SHP77 (cell line): ENCODE measurements at regions not wholly inside any gene's neighbourhood (a gene's known extent, or its start where the extent isn't known, plus 50 kb on each side); places are given as distances from the start of the nearest gene placed in this dataset.

Source experiments
- DNase-seq, 2 experiments: peaks; one replicate each; lab custom pipeline; 2025; lab: John Stamatoyannopoulos, UW

DNA sequence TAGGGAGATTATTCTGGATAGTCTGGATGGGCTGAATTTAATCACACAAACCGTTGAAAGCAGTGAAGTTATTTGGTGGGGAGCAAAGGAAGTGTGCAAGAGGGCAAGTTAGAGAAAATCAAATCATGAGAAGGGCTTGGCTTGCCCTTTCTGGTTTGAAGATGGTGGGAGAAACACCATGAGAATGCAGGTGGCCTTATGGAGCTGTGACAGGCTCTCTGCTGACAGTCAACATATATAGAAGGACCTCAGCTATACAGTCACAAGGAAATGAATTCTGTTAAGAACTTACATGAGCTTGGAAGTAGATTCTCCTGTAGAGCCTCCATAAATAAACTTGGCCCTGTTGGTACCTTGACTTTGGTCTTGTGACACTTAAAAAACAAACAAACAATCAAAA, 72.3 kb downstream of the GMNC start:
- no peak for DNase-seq

DNA sequence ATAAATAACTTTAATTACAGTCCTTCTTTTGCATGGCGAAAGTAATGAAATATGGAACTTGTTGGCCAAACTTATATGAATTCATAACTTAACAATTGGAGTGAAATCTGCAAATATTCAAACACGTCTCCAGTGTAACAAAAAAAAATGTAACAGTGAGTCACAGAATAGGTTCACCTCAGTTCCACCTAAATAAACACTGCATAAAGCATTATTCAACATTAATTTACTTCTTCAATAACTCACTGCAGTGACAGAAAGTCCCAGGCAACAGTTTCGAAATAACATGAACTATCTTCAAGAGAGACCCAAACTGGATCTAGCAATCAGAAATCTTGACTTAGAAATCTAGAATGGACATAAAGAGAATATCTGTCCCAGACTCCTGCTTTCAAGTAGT, 75.6 kb downstream of the GMNC start:
- no peak for DNase-seq

DNA sequence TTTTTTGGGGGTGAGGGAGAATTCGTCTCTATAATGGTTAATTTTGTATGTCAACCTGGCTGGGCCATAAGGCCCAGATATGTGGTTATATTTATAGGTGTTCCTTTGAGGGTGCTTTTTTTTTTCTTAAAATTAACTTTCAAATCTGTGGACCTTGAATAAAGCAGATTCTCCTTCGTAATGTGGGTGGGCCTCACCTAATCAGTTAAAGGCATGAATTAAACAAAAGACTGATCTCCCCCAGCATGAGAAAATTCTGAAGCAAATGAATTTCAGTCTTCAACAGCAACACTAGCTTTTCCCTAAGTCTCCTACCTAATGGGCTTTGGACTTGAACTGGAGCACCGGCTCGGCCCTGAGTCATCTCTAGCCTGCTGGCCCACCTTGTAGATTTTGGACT, 77.4 kb downstream of the GMNC start:
- no peak for DNase-seq

DNA sequence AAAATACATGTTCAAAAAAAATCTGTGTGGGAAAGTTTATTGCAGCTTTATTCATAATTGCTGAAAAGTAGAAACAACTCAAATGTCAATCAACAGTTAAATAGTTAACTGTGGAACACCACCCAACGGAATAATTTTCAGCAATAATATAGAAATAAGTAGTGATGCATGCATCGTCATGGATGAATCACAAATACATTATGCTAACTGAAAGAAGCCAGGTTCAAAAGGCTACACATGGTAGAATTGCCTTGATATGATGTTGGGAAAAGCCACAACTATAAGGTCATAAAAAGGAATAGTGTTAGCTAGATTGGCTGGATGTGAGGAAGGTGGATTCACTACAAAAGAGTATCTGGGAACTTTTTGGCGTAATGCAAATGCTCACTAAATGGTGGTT, 82.0 kb downstream of the GMNC start:
- no peak for DNase-seq

DNA sequence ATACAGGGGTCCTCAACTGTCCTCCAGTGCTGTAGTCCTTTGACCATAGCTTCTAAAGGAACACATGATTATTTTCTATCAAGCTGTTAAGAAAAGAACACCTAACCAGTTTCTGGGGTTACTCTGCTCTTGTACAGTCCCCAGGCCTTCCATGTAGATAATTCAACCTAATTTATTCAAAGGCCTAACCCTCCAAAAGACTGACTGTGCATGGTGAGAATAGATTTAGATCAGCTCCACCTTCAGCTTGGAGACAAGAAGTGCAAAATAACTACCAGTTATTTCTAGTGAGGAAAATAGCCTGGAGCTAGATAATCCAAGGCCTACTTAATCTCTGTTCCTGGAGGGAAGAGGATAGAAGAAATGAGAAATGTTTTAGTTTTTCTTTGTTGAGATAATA, 87.9 kb downstream of the GMNC start:
- no peak for DNase-seq

DNA sequence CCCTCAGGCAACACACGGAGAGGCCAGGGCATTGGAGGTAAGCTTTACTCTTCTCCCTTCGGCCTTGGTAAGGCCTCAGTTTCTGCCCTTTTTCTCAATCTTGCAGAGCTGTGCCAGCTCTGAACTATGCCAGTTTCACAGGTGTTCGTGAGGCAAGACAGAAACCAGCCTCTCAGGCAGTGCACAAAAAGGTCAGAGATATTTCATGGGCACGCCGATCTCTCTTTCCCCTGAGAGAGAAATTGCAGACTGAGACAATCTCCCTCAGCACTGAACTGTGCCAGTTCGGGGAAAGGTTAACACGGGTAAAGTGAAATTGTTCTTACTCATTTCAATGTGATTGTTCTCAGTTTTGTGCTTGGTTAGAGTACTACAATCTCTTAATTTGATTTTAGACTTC, 88.5 kb downstream of the GMNC start:
- no peak for DNase-seq

DNA sequence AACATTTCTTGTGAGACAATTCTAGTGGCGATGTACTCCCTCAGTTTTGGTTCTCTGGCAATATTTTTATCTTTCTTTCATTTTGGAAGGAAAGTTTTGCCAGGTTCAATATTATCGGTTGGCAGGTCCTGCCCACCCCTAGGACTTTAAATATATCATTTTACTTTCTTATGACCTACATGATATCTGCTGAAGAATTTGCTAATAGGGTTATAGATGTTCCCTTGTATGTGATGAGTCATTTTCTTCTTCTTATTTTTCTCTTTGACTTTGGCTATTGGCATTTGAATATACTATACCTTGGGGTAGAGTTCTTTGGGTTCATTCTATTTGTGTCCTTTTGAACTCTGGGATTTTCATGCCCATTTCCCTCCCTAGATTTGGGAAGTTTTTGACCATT, 89.7 kb downstream of the GMNC start:
- DNase-seq: no peak

DNA sequence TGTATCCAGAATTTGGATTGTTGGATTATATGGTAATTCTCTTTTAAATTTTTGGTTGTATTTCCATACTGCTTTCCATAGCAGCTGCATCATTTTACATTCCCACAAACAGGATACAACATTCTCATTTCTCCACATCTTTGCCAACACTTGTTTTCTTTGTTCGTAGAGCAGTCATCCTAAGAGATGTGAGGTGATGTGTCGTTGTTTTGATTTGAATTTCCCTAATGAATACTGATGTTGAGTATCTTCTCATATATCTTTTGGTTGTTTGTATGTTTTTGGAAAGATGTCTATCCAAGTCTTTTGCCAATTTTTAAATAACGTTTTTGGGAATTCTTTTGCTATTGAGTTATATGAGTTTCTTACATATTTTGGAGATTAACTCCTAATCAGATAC, 93.6 kb downstream of the GMNC start:
- DNase-seq: no peak

DNA sequence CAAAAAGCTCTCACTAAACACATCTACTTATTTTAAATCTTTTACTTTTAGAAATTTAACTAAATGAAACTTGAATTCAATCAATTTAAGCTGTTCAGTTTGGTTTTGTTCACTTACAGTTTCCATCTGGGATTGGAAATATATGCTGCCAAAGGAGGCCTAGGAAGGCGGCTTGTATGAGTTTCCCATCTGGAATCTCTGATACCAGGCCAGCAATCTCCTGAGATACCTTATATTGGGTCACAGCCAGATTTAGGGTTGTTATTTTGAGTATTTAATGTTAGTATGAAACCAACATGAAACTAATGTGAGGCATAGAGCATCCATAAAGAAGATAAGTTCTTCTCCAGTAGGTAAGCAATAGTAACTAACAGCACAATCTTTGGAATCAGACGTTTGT, 94.6 kb downstream of the GMNC start:
- DNase-seq: no peak

DNA sequence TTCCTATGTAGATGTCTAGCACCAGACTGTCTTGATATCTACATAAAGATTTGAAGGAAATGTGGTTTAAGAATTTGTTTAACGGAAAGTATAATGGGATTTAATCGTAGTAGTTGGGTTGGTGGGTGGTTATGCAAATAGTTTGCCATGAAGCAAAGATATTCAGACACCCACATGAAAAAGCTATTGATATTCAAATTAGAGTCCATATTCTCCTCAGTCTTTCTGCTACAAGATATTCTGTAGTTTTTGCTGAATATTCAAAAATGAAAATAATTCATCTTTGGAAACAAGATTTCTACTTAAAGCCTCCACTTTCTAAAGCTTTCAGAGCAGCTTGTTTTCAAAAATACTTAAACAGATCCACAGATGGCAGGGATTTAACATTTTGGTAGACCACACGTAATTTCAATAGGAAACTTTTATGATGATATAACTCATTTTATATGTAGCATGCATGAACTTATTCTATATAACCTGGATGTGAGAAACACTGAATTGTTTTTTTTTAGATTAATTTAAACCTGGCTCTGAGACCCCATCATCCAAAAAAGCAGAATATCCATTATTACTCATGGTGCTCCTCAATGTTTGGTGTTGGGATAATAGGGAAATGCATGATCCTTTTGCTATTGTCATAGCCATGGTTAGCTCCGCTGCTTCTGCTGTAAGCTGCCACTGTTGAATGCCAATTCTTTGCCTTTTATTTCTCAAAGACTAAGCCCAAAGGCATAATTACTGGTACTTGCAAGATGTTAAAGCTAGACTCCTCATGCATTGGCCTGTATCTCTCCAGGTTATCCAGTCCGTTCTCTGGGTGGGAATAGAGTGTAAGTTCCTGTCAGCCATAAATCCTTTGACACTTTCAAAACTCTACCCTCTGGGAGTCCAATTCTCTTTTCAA, 98.0 kb downstream of the GMNC start:
- no peak for DNase-seq

DNA sequence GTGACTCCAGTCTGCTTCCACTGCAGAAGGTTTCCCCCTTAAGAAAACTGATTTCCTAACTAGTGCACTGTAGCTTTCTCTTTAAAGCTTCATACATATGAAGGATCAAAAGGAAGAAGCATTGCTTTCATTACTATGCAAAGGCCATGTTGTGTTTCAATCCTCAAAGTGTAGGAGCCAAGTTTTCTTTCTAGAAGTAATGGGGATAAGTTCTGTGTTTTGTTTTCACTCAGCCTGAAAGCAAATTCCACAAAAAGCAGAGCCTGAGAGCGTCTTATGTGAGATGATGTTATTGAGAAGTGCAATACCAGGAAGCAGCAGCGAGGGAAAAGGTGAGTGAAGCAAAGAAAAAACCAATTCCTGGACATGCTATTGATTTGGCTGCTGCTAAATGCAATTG, 99.7 kb downstream of the GMNC start:
- DNase-seq: no peak

DNA sequence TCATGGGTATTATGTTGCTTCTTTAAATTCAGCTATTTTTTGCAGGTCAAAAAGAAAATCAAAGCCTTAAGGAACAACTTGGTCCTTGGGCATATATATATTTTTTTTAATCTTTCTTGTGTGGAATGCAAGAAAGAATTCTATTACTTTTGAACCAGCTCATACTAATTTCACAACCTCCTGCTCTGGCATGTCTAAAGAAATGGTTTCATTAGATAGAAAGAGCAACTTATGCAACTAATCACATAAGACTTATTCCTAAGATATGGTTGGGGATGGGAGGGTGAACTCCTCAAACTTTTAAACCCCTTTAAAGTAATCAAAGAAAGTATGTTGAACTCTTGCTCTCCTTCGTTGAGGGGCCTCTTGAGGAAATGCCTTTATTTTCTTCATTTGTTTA, 114.9 kb downstream of the GMNC start:
- DNase-seq: no peak

DNA sequence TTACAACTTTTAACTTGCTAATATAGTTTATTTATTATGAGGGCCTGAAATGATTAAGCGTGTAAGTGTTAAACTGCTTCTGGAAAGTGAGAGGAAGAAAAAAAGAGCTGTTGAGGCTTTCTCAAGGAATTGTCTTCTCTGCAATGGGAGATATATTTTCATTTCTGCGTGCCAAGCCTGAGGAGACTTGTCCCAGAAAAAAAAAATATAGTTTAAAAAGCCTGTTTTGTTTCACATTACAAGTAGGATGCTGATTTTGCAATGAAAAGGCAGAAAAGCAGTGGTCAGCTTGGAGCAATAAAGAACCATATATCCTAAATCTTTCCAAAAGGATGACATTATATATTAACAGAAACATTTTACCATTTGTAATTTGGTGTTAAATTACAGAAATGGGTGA, 115.5 kb downstream of the GMNC start:
- DNase-seq: no peak

DNA sequence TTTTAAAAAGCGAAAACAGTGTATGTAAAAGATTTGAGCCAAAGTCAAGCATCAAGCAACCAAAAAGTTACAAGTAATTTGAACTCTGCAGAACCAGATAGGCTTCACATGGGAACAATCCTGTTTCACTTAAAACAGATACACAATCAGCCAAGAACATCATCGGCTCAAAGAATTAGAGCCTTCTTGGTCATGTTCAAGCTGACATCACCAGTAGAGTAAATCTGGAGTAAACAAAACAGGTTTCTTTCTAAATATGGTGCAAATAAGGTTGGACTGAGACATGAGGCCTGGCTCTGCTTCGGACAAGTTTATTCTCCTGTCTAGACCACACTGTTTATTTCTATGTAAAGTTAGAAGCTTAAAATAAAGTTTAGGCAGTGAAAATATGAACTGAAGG, 116.0 kb downstream of the GMNC start:
- DNase-seq: no peak

DNA sequence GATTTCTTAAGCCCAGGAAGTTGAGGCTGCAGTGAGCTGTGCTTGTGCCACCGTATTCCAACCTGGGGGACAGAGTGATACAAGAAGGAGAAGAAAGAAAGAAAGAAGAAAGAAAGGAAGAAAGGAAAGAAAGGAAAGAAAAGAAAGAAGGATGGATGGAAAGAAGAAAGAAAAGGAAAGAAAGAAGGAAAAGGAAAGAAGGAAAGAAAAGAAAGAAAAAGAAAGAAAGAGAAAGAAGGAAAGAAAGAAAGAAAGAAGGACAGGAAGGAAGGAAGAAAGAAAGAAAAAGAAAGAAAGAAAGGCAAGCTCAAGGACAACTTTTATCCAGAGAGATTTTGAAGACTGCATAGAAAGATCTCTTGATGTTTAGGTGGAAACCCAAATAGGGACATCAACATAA, 120.7 kb downstream of the GMNC start:
- no peak for DNase-seq

DNA sequence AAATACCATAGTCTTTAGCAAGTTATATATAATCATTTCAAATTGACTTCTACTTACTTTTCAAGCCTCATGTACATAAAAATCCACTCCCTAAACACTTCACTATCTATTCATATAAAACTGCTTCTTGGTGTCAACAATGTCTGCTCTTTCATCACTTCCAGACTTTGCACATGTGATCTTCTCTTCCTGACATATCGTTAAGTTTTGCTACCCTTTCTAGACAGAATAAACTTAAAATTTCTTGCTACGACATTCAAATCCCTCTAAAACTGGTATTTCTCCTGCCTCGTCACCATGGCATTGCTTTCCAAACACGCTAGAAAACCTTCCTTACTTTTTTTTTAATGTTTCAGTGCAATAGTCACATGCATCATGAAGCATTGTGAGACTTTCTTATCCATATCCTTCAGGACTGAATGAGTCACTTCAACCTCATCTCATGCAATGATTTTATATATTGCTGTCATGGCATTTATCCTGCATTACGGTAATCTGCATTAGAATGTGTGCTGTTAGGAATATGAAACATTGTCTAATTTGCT, 122.8 kb downstream of the GMNC start:
- DNase-seq: no peak

DNA sequence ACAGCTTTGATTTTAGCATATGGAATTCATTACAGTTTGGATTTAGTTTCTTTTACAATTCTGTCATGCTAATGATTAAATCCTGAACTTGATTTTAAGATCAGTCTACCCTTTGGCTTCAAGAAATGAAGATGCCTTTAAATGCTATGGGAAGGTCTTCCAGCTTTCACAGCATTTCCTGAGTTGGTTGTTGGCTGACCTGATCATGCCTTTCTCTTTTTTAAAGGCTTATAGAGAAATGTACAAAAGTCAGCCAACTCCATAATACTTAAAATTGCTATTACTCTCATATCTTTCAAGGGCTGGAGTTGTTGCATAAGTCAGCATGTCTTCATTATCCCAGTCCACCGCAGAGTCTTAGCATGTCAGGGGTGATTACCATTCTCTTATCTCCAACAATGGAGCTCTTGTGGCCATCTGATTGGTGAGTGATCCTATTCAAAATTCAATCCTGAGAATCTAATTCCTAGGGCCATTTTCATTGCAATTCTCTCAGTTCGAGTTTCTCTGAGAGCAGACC, 123.8 kb downstream of the GMNC start:
- no peak for DNase-seq

DNA sequence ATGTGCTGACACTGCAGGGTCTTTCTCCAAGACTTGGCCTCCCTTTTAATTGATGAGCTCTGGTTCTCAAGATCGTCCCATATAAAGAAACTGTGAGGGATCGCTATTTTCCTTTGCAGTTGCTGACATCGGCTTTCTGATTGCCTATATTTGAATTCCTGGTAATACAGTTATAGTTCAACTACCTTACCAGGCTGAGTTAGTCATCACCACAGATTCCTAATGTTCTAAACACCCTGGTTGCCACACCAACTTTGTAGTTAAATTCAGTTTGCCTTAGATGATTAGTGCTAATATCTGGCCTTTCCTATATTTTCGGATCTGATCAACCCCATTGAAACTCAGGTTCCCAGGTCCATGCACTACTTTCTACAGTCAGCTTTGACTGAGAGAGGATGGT, 125.0 kb downstream of the GMNC start:
- DNase-seq: no peak

DNA sequence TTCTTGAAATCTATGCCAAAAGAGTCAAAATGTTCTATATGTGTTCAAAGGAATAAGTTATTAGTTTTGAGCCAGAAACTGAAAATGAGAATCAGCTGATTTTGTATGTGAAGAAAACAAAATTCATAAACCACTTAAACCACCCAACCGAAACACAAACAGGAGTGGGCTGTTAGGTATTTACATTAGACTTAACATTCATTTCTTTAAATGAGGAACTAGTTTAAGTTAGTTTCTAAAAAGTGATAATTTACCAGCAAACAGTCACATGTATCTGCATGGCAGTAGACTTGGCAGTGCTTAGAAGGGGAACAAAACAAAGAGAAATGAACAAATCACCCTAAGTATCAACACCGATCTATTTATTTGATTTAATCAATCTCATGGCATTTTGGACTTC, 128.0 kb downstream of the GMNC start:
- no peak for DNase-seq

DNA sequence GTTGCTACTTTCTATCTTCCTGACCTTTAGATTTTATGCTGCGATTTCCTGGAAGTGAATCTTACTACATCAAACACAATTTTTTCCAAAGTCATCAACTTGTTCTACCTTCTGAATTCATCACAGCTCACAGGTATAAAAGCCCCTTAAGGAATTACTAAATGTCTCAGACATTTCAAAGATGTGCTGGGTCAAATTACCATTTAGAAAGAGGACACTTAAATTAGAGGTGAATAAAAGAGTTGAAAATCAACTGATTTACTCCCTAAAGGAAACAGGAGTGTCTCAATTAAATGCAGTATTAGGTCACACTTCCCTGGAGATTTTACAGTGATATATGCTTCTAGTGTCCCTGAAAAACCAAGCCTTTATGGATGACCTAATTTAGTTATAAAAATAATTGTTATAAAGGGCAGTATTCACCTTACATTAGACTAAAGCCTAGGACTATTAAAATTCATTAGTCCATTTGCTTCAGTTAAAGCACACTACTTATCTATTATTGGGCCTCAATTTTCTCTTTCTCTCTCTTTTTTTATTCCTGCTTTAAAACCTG, 128.8 kb downstream of the GMNC start:
- no peak for DNase-seq

DNA sequence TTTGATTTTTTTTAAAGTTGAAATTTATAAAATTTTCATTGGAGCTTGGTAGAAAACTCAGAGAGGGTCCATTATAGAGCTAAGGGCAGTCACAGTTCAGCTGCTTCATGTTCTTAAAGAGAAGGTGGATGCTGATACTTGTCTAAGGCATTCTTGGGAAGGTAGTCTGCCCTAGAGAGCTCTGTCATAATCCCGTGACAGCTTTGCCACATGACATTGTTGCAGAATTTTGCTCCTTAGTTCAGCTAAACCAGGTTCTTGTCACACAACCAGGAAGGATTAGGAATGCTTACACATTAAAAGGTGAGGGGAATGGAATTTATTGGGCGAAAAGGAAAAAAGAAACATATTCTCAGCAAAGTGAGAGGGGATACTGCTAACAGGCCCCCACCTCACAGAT, 130.9 kb downstream of the GMNC start:
- DNase-seq: no peak

DNA sequence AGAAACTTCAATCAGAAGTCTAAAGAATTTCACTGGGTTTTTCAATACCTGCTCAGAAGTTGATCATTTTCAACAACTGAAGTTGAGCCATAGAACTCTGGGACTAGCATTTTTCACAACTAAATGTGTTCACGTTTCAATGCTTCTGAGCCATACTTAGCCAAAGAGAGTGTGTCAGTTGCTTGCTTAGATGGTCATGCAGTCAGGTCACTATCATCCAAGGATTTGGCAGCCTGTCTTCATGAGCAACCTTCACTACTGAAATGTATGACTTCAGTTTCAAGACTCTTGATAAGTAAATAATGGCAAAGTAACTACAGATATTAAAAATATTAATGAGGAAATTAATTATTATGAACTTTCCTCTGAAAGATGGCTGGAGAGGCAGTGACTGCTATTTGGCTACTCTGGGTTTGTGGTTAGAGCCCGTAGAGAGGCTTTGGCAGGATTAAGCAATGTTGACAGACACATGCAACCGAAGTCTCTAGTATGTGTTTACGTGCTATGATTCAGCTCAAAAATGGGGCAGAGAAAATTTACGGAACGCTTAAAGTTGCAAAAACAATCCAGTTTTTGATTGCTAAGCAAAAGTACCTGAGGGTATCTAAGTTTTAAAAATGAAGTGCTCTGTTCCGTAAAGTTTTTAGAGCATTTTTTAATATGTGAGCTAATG, 133.8 kb downstream of the GMNC start:
- DNase-seq: no peak
